Lower leg skin (tissue), 4 donors: ENCODE measurements at regions not wholly inside any gene's neighbourhood (a gene's known extent, or its start where the extent isn't known, plus 50 kb on each side); places are given as distances from the start of the nearest gene placed in this dataset.

Source experiments
- DNase-seq, 2 donors: peaks; one replicate each; pipeline ENCODE4 v3.0.0-alpha.2; 2019; ENCODE audit warnings: low spot score in 2 of 2
- H3K4me3 ChIP-seq: fragments of 200-600 bp; sonication (generic); 2 replicates; pipeline ENCODE4 v1.5.1; 2017; ENCODE audit warnings: mild to moderate bottlenecking, low read depth; ENCODE audit not compliant: poor library complexity, severe bottlenecking
- POLR2A ChIP-seq, 2 donors: fragments of 450-650 bp; IDR thresholded peaks; one replicate each; pipeline ENCODE4 v1.6.1; 2016 to 2017; ENCODE audit warnings: antibody characterized with exemption in 2 of 2, mild to moderate bottlenecking in 1 of 2, moderate library complexity in 1 of 2
- WGBS, 2 donors: methylation state at CpG; one replicate each; pipeline ENCODE4 v1.1.5; 2018; 5-methylcytosine and 5-hydroxymethylcytosine counted together
- intact Hi-C: fragments of 100-400 bp; cut with DNase I; formaldehyde crosslinking; loops from one replicate; pipeline ENCODE4 v1.15.0; 2023; ENCODE audit warnings: low total_unique reads
- TF ChIP-seq, protein P1 (sequence below), 3 donors: fragments of 450-650 bp; IDR thresholded peaks; one replicate each; pipeline ENCODE4 v1.5.1; 2016; ENCODE audit warnings: antibody characterized with exemption in 3 of 3, mild to moderate bottlenecking in 3 of 3, moderate library complexity in 2 of 3

DNA sequence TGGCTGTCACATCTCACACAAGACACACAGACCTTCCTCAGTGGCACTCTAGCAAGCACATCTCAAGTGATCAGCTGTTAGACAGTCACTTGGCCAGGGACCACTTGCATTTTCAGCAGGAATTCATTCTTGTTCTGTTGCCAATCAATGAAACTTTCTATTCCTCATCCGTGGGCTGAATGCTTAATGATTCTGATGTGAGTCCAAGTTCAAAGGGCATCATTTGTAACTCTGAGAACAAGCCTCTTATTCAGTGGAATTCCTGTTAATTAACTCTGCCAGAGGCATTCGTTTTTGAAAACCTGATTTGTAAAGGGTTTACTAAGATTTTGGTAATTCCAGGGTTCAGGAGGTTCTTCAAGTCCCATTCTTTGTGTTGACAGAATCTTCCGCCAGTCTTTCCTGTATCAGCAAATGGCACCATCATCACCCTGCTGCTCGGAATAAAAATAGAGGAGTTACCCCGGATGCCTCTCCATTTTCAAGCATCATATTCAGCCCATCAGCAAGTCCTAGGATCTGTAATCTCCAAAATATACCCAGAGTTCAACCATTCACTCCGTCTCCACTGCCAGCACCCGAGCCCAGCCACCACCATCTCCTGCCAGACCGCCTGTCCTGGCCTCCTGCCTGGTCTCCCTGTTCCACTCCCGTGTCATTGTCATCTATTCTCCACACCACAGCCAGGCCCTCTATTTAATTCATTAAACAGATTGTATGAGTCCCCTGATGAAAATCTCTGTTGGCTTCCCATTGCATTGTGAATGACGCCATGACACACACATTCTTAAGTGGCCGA lies 473.4 kb downstream of the AACS start:
- WGBS, 2 donors: 76 to 77% methylated on average over 11 of the region's 11 CpGs
- TF ChIP-seq, protein P1, sequence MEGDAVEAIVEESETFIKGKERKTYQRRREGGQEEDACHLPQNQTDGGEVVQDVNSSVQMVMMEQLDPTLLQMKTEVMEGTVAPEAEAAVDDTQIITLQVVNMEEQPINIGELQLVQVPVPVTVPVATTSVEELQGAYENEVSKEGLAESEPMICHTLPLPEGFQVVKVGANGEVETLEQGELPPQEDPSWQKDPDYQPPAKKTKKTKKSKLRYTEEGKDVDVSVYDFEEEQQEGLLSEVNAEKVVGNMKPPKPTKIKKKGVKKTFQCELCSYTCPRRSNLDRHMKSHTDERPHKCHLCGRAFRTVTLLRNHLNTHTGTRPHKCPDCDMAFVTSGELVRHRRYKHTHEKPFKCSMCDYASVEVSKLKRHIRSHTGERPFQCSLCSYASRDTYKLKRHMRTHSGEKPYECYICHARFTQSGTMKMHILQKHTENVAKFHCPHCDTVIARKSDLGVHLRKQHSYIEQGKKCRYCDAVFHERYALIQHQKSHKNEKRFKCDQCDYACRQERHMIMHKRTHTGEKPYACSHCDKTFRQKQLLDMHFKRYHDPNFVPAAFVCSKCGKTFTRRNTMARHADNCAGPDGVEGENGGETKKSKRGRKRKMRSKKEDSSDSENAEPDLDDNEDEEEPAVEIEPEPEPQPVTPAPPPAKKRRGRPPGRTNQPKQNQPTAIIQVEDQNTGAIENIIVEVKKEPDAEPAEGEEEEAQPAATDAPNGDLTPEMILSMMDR (IDR thresholded peaks at IDR 0.05): no peak
- no peak for TF ChIP-seq POLR2A (IDR thresholded peaks at IDR 0.05)
- DNase-seq: no peak
- no peak overlapping the region for H3K4me3 ChIP-seq
- intact Hi-C loops: no loop called here

DNA sequence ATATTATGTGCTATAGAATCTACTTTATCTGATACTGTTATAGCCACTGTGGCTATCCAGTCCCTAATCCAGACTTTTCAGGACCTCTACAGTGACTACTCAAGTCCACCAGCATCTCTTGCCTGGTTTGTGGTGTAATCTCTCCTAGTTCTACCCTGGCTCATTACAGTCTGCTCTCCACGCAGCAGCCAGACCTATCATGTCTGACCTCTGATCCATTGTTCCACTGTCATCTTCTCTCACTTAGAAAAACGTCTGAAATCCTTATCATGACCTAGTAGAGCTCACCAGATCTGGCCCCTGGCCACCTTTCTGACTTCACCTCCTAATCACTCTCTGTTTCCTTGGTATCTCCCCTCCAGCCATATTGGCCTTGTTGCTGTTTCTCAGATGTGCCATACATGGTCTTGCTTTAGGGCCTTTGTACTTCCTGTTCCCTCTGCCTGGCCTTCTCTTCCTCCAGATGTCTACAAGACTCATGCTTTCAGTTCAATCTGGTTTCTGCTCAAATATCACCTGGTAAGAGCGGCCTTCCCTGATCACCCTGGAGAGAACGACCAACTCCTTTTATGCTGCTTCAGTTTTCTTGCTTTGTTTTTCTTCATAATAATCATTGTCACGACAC lies 475.5 kb downstream of the AACS start:
- no peak overlapping the region for H3K4me3 ChIP-seq
- intact Hi-C loops: no loop called here
- no peak for DNase-seq
- no peak for TF ChIP-seq POLR2A (IDR thresholded peaks at IDR 0.05)
- TF ChIP-seq, protein P1 (IDR thresholded peaks at IDR 0.05): no peak
- 64 to 65% methylated on average over 5 of the region's 5 CpGs for WGBS, 2 donors

DNA sequence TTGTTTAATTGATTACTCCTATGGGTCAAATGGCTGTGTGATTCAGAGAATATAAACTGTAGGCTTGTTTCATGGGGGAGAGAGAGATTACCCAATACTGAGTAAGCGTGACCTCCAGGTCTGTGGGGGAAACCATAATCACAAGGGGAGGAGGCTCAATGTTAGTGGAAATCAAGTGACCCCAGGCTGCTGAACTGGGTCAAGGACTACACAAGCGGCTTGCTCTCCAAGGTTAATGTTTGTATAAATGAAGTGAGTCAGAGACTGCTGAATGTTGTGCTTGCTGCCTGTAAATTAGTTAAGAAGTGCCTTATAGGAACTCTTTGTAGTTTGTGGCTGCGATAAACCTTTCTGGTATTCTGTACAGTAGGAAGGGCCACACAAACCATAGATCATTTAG lies 479.7 kb downstream of the AACS start:
- no peak for TF ChIP-seq POLR2A (IDR thresholded peaks at IDR 0.05)
- TF ChIP-seq, protein P1 (IDR thresholded peaks at IDR 0.05): no peak
- WGBS, 2 donors: 88 to 94% methylated on average over 3 of the region's 3 CpGs
- DNase-seq: no peak
- no peak overlapping the region for H3K4me3 ChIP-seq
- intact Hi-C loops: no loop called here

DNA sequence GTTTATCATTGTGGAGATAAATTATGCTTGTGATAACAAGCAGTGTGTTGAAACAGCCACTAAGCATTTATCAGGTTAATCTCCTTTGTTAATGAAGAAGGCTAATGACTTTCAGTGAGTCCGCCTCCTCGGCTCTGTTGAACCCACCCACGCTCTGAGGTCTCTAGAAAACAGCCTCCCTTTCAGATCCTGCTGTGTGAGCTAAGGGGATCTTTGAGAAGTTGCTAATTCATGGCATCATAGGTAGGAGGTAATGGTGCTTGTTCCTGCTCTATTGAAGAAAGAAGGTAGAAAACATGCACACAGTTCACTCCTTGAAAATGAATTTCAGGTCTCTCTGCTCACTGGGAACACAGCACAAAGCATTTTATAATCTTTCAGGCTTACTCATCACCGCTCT lies 483.9 kb downstream of the AACS start:
- intact Hi-C loops: no loop called here
- H3K4me3 ChIP-seq: no peak overlapping the region
- no peak for DNase-seq
- TF ChIP-seq, protein P1 (IDR thresholded peaks at IDR 0.05): no peak
- TF ChIP-seq POLR2A (IDR thresholded peaks at IDR 0.05): no peak
- 58 to 65% methylated on average over 4 of the region's 4 CpGs for WGBS, 2 donors

DNA sequence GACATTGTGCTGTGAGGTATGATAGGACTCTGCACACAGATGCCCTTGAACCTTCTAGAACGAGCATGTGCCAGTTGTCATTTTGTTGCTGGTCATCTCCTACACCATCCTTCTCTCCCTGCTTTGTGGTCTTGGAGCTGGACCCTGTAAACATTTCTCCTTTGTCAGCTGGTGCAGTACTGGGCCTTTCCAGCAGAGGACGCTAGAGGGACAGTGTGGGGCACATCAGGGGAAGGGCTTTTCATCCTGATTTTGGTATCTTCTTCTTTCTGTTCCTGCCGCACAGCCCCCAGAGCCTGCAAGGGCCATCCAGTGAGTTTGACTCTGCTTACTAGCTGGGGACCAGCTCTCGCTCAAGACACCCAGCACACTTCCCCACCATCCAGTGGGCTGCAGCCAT lies 484.6 kb downstream of the AACS start:
- no peak overlapping the region for H3K4me3 ChIP-seq
- intact Hi-C loops: no loop called here
- 65% methylated on average over 4 of the region's 4 CpGs for WGBS, 2 donors
- no peak for TF ChIP-seq POLR2A (IDR thresholded peaks at IDR 0.05)
- TF ChIP-seq, protein P1 (IDR thresholded peaks at IDR 0.05): no peak
- DNase-seq: no peak
